HG03108 (cell line): ENCODE measurements at regions not wholly inside any gene's neighbourhood (a gene's known extent, or its start where the extent isn't known, plus 50 kb on each side); places are given as distances from the start of the nearest gene placed in this dataset.
"Not testable (repeated sequence)": the region's sequence is repeated elsewhere in the genome, so short reads cannot be mapped to it uniquely, and the experiment has no call there.

Experiments used
- ATAC-seq: cut with Tn5 transposase; IDR thresholded peaks from one replicate; pipeline ENCODE4 v1.9.1; 2021; ENCODE audit warnings: moderate library complexity; ENCODE audit not compliant: unreplicated experiment

- ATAC-seq: no peak
These were observed 992.6 kb downstream of the PCDH9 start for GRCh38 chr13:66237411-66238062.

GRCh38 chr13:66234159-66234558 lies 996.0 kb downstream of the PCDH9 start:
- no peak for ATAC-seq

- not testable (repeated sequence) for ATAC-seq
These were observed 998.2 kb downstream of the PCDH9 start for GRCh38 chr13:66231958-66232357.

- no peak for ATAC-seq
These were observed 1005.1 kb downstream of the PCDH9 start for GRCh38 chr13:66225072-66225471.

- no peak for ATAC-seq
These were observed 1005.5 kb downstream of the PCDH9 start for GRCh38 chr13:66224663-66225062.

- peak; percentile 66 for ATAC-seq
These were observed 1007.2 kb downstream of the PCDH9 start for GRCh38 chr13:66222926-66223325.

GRCh38 chr13:66222127-66222526 lies 1008.0 kb downstream of the PCDH9 start:
- ATAC-seq: peak; percentile 50

- no peak for ATAC-seq
These were observed 1010.6 kb downstream of the PCDH9 start for GRCh38 chr13:66219506-66219905.

GRCh38 chr13:66218583-66218982 lies 1011.6 kb downstream of the PCDH9 start:
- ATAC-seq: no peak

- no peak for ATAC-seq
These were observed 1013.4 kb downstream of the PCDH9 start for GRCh38 chr13:66216728-66217127.

- no peak for ATAC-seq
These were observed 1015.7 kb downstream of the PCDH9 start for GRCh38 chr13:66214467-66214866.

- no peak for ATAC-seq
These were observed 1017.6 kb downstream of the PCDH9 start for GRCh38 chr13:66212511-66212910.

GRCh38 chr13:66210677-66211076 lies 1019.5 kb downstream of the PCDH9 start:
- no peak for ATAC-seq

GRCh38 chr13:66208589-66208988 lies 1021.5 kb downstream of the PCDH9 start:
- ATAC-seq: no peak

- no peak for ATAC-seq
These were observed 1022.5 kb downstream of the PCDH9 start for GRCh38 chr13:66207610-66208009.

- no peak for ATAC-seq
These were observed 1024.3 kb downstream of the PCDH9 start for GRCh38 chr13:66205807-66206206.

GRCh38 chr13:66200555-66200954 lies 1029.6 kb downstream of the PCDH9 start:
- ATAC-seq: no peak

- ATAC-seq: no peak
These were observed 1034.9 kb downstream of the PCDH9 start for GRCh38 chr13:66195238-66195637.

GRCh38 chr13:66189986-66190385 lies 1040.2 kb downstream of the PCDH9 start:
- no peak for ATAC-seq

- no peak for ATAC-seq
These were observed 1049.3 kb downstream of the PCDH9 start for GRCh38 chr13:66180836-66181235.

- no peak for ATAC-seq
These were observed 1058.2 kb downstream of the PCDH9 start for GRCh38 chr13:66171920-66172319.

- ATAC-seq: no peak
These were observed 1067.7 kb downstream of the PCDH9 start for GRCh38 chr13:66162470-66162869.

GRCh38 chr13:66159511-66159910 lies 1070.6 kb downstream of the PCDH9 start:
- ATAC-seq: peak; percentile 47
